Subcutaneous abdominal adipose tissue (tissue), 5 donors: ENCODE measurements at regions not wholly inside any gene's neighbourhood (a gene's known extent, or its start where the extent isn't known, plus 50 kb on each side); places are given as distances from the start of the nearest gene placed in this dataset.
"Not testable (repeated sequence)": the region's sequence is repeated elsewhere in the genome, so short reads cannot be mapped to it uniquely, and the experiment has no call there.

Experiments used
- H3K27ac ChIP-seq: one replicate; pipeline ENCODE4 v1.7.0; 2013; ENCODE audit warnings: low read depth, mild to moderate bottlenecking, inconsistent platforms, low read length, moderate library complexity
- H3K27me3 ChIP-seq, 5 donors: one replicate each; pipeline ENCODE4 v1.7.0; 2013; ENCODE audit warnings: low read length in 5 of 5, inconsistent platforms in 1 of 5; ENCODE audit not compliant: control insufficient read depth in 5 of 5, insufficient read depth in 4 of 5
- H3K36me3 ChIP-seq, 5 donors: one replicate each; pipeline ENCODE4 v1.7.0; 2013; ENCODE audit warnings: low read length in 5 of 5; ENCODE audit not compliant: control insufficient read depth in 5 of 5, insufficient read depth in 5 of 5
- H3K4me1 ChIP-seq, 5 donors: one replicate each; pipeline ENCODE4 v1.7.0; 2013; ENCODE audit warnings: low read length in 5 of 5, mild to moderate bottlenecking in 3 of 5, moderate library complexity in 1 of 5; ENCODE audit not compliant: control insufficient read depth in 5 of 5, insufficient read depth in 5 of 5
- H3K4me3 ChIP-seq, 5 donors: one replicate each; pipeline ENCODE4 v1.7.0; 2013; ENCODE audit warnings: low read length in 5 of 5, low read depth in 1 of 5
- H3K9ac ChIP-seq, 5 donors: one replicate each; pipeline ENCODE4 v1.7.0; 2013; ENCODE audit warnings: low read length in 5 of 5, mild to moderate bottlenecking in 4 of 5, moderate library complexity in 3 of 5
- H3K9me3 ChIP-seq, 5 donors: one replicate each; pipeline ENCODE4 v1.7.0; 2013; ENCODE audit warnings: low read length in 5 of 5; ENCODE audit not compliant: control insufficient read depth in 5 of 5
- donor health status: healthy.
- donor health status: healthy.
- donor health status: healthy.
- donor health status: healthy.
- donor health status: healthy.

DNA sequence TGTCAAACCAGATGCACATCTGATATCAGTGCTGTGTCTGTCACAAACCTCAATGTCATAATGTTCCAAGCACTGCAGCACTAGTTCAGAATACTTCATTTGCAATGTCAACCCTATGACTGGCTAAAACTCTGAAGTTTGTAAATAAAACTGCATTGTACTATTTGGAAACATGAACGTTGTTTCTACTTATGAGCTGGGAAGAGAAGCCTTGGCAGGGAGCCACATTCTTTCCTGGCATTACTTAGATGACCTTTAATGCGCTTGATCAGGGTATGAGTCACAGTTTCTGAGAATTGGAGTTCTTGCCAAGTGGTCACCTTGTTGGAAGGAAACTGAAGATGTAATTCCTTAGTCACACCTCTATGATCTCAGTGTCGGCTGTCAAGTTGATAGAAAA, 664.8 kb upstream of the MMS22L start:
- H3K27ac ChIP-seq = no peak overlapping the region

DNA sequence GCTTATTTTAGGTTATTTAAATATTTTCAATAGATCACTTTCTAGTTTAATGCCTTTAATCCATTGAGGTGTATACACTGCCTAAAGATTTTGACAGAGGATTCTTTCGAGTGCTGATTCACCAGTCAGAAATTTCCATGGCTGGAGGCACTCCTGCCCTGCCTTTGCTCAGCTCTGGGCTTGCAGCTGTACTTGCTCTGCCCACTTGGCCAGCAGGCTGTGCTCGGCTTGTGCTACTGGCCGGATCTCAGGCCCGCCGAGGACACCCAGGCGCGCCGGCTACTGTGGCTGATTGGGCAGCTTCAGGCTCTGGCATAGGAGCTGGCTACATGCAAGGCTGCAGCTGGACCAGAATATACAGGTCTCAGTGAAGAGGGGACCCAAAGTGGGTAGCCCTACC, 675.1 kb upstream of the MMS22L start:
- H3K27ac ChIP-seq = no peak overlapping the region
- H3K9ac ChIP-seq = no peak overlapping the region
- H3K27me3 ChIP-seq = no peaks in the 10 kb centered on the region
- H3K4me3 ChIP-seq = no peak overlapping the region
- H3K9me3 ChIP-seq = no peaks in the 10 kb centered on the region
- H3K36me3 ChIP-seq = no peaks in the 10 kb centered on the region
- H3K4me1 ChIP-seq = no peaks in the 10 kb centered on the region

More for the DNA sequence above, 664.8 kb upstream of the MMS22L start:
- H3K9ac ChIP-seq = no peak overlapping the region
- H3K27me3 ChIP-seq = peaks cover 0 to 2% (median 0%) of the 10 kb centered on the region in 5 donors
- H3K36me3 ChIP-seq = no peaks in the 10 kb centered on the region
- no peaks in the 10 kb centered on the region for H3K9me3 ChIP-seq
- no peak overlapping the region for H3K4me3 ChIP-seq
- H3K4me1 ChIP-seq = no peaks in the 10 kb centered on the region

DNA sequence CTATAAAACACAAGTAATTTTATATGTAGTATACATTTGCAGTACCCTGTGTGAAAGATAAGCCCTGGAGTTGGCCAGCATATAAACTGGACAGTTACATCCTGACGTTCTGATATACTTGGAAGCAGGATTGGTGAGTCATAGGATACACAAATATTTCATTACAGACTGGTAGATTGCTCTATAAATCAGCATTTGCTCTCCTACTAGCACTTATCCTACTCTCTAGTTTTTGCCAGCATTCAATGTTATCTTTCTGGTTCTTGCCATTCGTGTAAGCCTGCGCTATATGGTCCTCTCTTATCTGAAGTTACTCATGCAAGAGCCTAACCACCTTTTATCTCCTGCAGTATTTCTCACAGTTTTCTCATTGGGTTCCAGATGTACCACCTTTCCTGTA, 680.2 kb upstream of the MMS22L start:
- Histone ChIP-seq H3K4me1 (no peaks in the 10 kb centered on the region), H3K9me3 (no peaks in the 10 kb centered on the region), H3K9ac (no peak overlapping the region)

DNA sequence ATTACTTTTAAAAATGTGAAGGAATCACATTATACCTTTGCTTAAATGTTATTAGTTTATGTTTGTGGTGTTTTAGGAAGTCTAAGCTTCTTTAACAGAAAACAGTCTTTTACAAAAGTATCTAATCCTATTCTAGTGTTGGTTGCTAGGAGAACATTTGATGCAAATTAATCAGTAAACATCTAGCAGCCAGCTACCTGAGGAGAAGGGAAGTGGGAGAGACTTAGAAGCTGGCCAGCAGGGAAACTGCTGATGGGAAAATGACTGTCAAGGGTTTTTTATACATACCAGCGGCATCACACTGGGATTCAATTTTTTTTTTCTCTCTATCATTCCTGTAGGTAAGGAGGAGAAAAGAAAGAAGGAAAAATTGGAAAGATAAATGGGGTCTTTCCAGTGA, 686.0 kb upstream of the MMS22L start:
- Histone ChIP-seq H3K27me3 (no peaks in the 10 kb centered on the region), H3K4me3 (no peak overlapping the region), H3K9me3 (no peaks in the 10 kb centered on the region)

More for the DNA sequence above, 680.2 kb upstream of the MMS22L start:
- no peaks in the 10 kb centered on the region for H3K36me3 ChIP-seq
- no peak overlapping the region for H3K27ac ChIP-seq
- no peaks in the 10 kb centered on the region for H3K27me3 ChIP-seq
- H3K4me3 ChIP-seq = no peak overlapping the region

DNA sequence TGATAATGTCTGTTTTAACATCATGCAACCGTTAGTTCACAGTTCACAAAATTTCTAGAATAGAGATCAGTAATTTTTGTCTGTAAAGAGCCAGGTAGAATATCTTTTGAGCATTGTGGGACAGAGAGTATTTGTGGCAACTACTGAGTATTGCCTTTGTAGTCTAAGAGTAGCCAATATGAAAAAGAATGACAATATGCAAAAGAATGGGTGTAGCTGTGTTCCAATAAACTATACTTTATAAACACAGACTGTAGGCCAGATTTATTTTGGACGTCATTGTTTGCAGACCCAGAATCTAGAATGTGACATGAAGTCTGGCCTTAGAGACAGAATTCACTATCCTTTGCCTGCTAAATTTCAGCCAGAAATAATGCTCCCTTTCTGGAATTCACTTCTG, 694.1 kb upstream of the MMS22L start:
- no peaks in the 10 kb centered on the region for H3K36me3 ChIP-seq
- H3K4me3 ChIP-seq = no peak overlapping the region
- no peaks in the 10 kb centered on the region for H3K9me3 ChIP-seq
- H3K27ac ChIP-seq = no peak overlapping the region
- H3K9ac ChIP-seq = no peak overlapping the region
- no peaks in the 10 kb centered on the region for H3K4me1 ChIP-seq
- H3K27me3 ChIP-seq = no peaks in the 10 kb centered on the region

More for the DNA sequence above, 686.0 kb upstream of the MMS22L start:
- Histone ChIP-seq H3K27ac (no peak overlapping the region), H3K4me1 (no peaks in the 10 kb centered on the region), H3K36me3 (no peaks in the 10 kb centered on the region), H3K9ac (no peak overlapping the region)

DNA sequence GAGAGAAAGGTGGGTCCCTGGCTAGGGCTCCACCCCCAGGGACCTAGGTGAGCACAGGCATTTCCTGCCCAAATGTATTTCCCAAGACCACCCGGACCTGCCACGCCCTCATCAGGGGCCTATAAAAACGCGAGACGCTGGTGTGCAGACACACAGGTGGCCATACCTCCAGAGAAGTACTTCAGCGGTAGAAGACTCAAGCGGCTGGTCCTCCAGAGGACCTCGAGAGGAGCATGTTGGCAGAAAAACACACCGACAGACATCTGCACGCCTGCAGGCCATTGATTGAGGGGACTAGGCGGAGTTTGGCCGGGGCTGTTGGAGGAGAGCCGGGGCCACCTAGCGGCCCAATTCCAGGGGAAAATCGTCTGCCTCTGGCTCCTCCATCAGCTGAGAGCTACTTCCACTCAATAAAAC, 695.8 kb upstream of the MMS22L start:
- H3K36me3 ChIP-seq = no peaks in the 10 kb centered on the region
- H3K4me3 ChIP-seq = no peak overlapping the region
- no peak overlapping the region for H3K27ac ChIP-seq
- no peaks in the 10 kb centered on the region for H3K9me3 ChIP-seq
- no peaks in the 10 kb centered on the region for H3K4me1 ChIP-seq
- no peak overlapping the region for H3K9ac ChIP-seq
- no peaks in the 10 kb centered on the region for H3K27me3 ChIP-seq

DNA sequence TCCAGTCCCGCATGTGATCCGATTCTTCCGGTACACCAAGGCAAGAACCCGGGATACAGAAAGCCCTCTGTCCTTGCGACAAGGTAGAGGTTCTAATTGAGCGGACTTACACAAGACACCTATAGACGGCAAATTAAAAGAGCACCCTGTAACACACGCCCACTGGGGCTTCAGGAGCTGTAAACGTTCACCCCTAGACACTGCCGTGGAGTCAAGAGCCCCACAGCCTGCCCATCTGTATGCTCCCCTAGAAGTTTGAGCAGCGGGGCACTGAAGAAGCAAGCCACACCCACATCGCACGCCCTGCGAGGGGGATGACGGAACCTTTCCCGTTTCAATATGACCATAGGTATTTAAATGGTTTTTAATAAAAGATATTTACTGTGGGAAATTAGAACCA, 696.3 kb upstream of the MMS22L start:
- not testable (repeated sequence) for H3K4me1 ChIP-seq, H3K27ac ChIP-seq, H3K9ac ChIP-seq, H3K36me3 ChIP-seq, H3K27me3 ChIP-seq, H3K4me3 ChIP-seq, H3K9me3 ChIP-seq

DNA sequence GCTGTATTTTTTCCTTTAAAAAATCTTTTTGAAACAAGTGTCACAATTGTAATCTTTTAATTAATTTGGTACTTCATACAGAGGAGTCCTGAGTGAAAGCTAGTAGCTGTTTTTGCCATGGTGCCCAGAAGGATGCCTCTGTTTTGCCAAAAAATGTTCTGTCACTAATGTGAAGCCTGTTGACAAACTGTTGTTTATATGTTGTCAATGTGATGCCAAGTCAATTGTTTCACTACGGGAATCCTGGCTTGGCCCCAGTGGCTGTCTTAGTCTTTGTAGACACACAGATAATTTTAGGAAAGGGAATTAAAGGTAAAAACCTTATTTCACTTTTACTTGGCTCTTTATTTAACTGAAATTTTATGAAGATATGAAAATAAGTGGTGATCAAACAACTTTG, 706.4 kb upstream of the MMS22L start:
- Histone ChIP-seq H3K27me3 (no peaks in the 10 kb centered on the region), H3K4me1 (no peaks in the 10 kb centered on the region), H3K27ac (no peak overlapping the region), H3K9me3 (no peaks in the 10 kb centered on the region), H3K4me3 (no peak overlapping the region), H3K36me3 (no peaks in the 10 kb centered on the region), H3K9ac (no peak overlapping the region)

DNA sequence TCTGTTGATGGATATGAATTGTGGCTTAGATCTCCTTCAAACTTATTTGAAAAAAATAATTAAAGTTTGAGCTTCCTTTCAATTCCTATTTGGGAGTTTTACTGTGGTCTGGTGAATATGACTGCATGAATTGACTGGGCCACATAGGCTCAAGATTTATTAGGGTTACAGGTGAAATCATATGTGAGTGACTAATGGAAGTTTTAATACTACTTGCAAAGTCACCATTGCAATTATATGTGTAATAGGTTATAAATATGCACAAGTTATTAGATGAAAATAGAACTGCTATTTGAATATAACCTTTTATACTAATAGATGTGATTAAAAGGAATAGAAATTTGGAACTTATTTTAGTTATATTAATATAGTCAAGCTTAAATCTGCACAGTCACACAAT, 712.1 kb upstream of the MMS22L start:
- no peaks in the 10 kb centered on the region for H3K36me3 ChIP-seq
- no peaks in the 10 kb centered on the region for H3K4me1 ChIP-seq
- H3K27me3 ChIP-seq = no peaks in the 10 kb centered on the region
- H3K4me3 ChIP-seq = no peak overlapping the region
- H3K27ac ChIP-seq = no peak overlapping the region
- no peaks in the 10 kb centered on the region for H3K9me3 ChIP-seq
- H3K9ac ChIP-seq = no peak overlapping the region

DNA sequence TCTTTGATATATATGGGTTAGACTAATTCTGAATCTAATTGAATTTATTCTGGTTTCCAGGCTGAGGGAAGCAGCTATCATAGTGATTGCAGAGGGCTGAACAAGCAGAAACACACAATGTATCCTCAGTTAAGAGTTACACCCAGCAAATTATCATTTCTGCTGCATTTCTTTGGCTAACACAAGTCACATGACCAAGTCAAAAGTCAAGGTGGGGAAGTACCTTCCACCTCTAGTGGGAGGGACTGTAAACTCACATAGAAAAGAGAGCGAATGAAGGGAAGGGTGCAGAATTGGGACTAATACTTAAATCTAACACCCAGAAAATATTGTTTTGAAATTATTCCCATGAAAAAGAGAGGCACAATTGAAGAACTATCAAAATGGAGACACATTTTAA, 719.7 kb upstream of the MMS22L start:
- Histone ChIP-seq H3K9me3 (no peaks in the 10 kb centered on the region), H3K4me3 (no peak overlapping the region), H3K9ac (no peak overlapping the region), H3K4me1 (no peaks in the 10 kb centered on the region), H3K27me3 (no peaks in the 10 kb centered on the region), H3K27ac (no peak overlapping the region), H3K36me3 (no peaks in the 10 kb centered on the region)
